Endothelial cell of umbilical vein (primary cell): ENCODE measurements at regions not wholly inside any gene's neighbourhood (a gene's known extent, or its start where the extent isn't known, plus 50 kb on each side); places are given as distances from the start of the nearest gene placed in this dataset.

Experiments
- BruUV-seq: library from RNA; stranded (reverse); fragments of 400-500 nt; replicated peaks from 2 replicates; lab custom pipeline; 2021; lab: Mats Ljungman, UMichigan
- CTCF ChIA-PET: fragments of 300-600, 350-600 bp; sonication (Branson Sonifier 250); formaldehyde crosslinking; loops from one replicate; lab custom pipeline; 2021; ENCODE audit warnings: antibody characterized with exemption, inconsistent platforms; lab: Charles Lee
- POLR2A ChIA-PET: fragments of 300-600, 350-600 bp; sonication (Branson Sonifier 250); formaldehyde crosslinking; loops from one replicate; lab custom pipeline; 2021; ENCODE audit warnings: antibody characterized with exemption, inconsistent platforms; lab: Charles Lee
- DNase-seq: peaks from one replicate; pipeline ENCODE4 v3.0.0-alpha.2; 2011; ENCODE audit warnings: low read depth, low spot score
- FAIRE-seq: peaks from 2 replicates; lab custom pipeline; 2011; peaks lifted over from hg19 to GRCh38; lab: Jason Lieb, UNC
- H2AFZ ChIP-seq: 2 replicates; pipeline ENCODE4 v1.6.0; 2012; ENCODE audit warnings: low read depth, low read length, control low read depth, inconsistent platforms
- H3K27ac ChIP-seq: 2 replicates; pipeline ENCODE4 v1.5.1; 2011; ENCODE audit warnings: low read depth, mild to moderate bottlenecking, control low read depth, low read length, moderate library complexity; ENCODE audit not compliant: insufficient read depth
- H3K27me3 ChIP-seq, 2 experiments: 2 replicates each; pipeline versions ENCODE4 v1.6.0 to v1.6.1; 2011; ENCODE audit warnings: low read length in 2 of 2, mixed read lengths in 1 of 2; ENCODE audit not compliant: control insufficient read depth in 2 of 2, insufficient read depth in 2 of 2
- H3K36me3 ChIP-seq, 2 experiments: 2 replicates in 1 of 2; 3 replicates in 1 of 2; pipeline ENCODE4 v1.5.1; 2011; ENCODE audit warnings: low read length in 2 of 2, mild to moderate bottlenecking in 1 of 2, moderate library complexity in 1 of 2; ENCODE audit not compliant: control insufficient read depth in 2 of 2, insufficient read depth in 2 of 2; ENCODE audit errors: extremely low read depth in 1 of 2
- H3K4me1 ChIP-seq: 3 replicates; pipeline ENCODE4 v1.5.1; 2011; ENCODE audit warnings: mild to moderate bottlenecking, low read length; ENCODE audit not compliant: control insufficient read depth, insufficient read depth; ENCODE audit errors: extremely low read depth
- H3K4me2 ChIP-seq: 2 replicates; pipeline ENCODE4 v1.6.1; 2011; ENCODE audit warnings: low read length, control low read depth, mixed read lengths; ENCODE audit not compliant: insufficient read depth
- H3K4me3 ChIP-seq, 3 experiments: fragments of 200-600 bp in 1 of 3; sonication (generic), shearing (Covaris generic) in 1 of 3; replicated peaks in 1 of 3; 2 replicates each; pipeline ENCODE4 v1.5.1; 2011 to 2016; ENCODE audit warnings: control low read depth in 3 of 3, low read length in 3 of 3, mild to moderate bottlenecking in 2 of 3, inconsistent platforms in 1 of 3, low read depth in 1 of 3, moderate library complexity in 1 of 3; ENCODE audit not compliant: insufficient read depth in 1 of 3
- H3K79me2 ChIP-seq: 2 replicates; pipeline ENCODE4 v1.6.0; 2012; ENCODE audit warnings: low read length, inconsistent platforms; ENCODE audit not compliant: control insufficient read depth, insufficient read depth
- H3K9ac ChIP-seq: replicated peaks from 2 replicates; pipeline ENCODE3; 2011; ENCODE audit warnings: low read length, control low read depth; ENCODE audit not compliant: insufficient read depth; ENCODE audit errors: extremely low read depth
- H3K9me1 ChIP-seq: replicated peaks from 3 replicates; pipeline ENCODE4 v1.6.0; 2011; ENCODE audit warnings: mild to moderate bottlenecking, low read length; ENCODE audit not compliant: control insufficient read depth, insufficient read depth; ENCODE audit errors: extremely low read depth
- H3K9me3 ChIP-seq: replicated peaks from 2 replicates; pipeline ENCODE4 v1.5.1; 2012; ENCODE audit warnings: low read length, inconsistent platforms; ENCODE audit not compliant: control insufficient read depth, insufficient read depth
- H4K20me1 ChIP-seq: replicated peaks from 2 replicates; pipeline ENCODE3; 2011; ENCODE audit warnings: mild to moderate bottlenecking, low read length; ENCODE audit not compliant: control insufficient read depth, insufficient read depth; ENCODE audit errors: extremely low read depth
- CTCF ChIP-seq, 2 donors: IDR thresholded peaks; 1 replicate in 1 of 2; 2 replicates in 1 of 2; pipeline ENCODE4 v1.5.1; 2011; ENCODE audit warnings: low read length in 2 of 2, mild to moderate bottlenecking in 2 of 2, moderate library complexity in 2 of 2, control low read depth in 1 of 2, inconsistent platforms in 1 of 2, low read depth in 1 of 2; ENCODE audit not compliant: insufficient read depth in 1 of 2; ENCODE audit errors: extremely low read depth in 1 of 2
- EZH2 ChIP-seq: IDR thresholded peaks from 2 replicates; pipeline ENCODE4 v1.6.1; 2012; ENCODE audit warnings: borderline replicate concordance, low read depth, mild to moderate bottlenecking, moderate library complexity, low read length, inconsistent platforms; ENCODE audit not compliant: severe bottlenecking
- FOS ChIP-seq: IDR thresholded peaks from 2 replicates; pipeline ENCODE4 v1.6.1; 2011; ENCODE audit warnings: mild to moderate bottlenecking, low read length, moderate library complexity, borderline replicate concordance; ENCODE audit not compliant: insufficient read depth
- MYC ChIP-seq: IDR thresholded peaks from one replicate; pipeline ENCODE4 v1.6.1; 2011; ENCODE audit warnings: mild to moderate bottlenecking, low read depth, low read length
- POLR2A ChIP-seq: IDR thresholded peaks from 2 replicates; pipeline ENCODE4 v1.6.1; 2012; ENCODE audit warnings: low read depth, mild to moderate bottlenecking, control low read depth, low read length
- POLR2AphosphoS5 ChIP-seq: IDR thresholded peaks from 2 replicates; pipeline ENCODE4 v1.6.1; 2012; ENCODE audit warnings: low read depth, mild to moderate bottlenecking, control low read depth, low read length, moderate library complexity; ENCODE audit not compliant: insufficient read depth
- dilution Hi-C: fragments of 300-500 bp; cut with MboI; formaldehyde crosslinking; loops from one replicate; pipeline ENCODE4 v1.15.0; 2019; ENCODE audit warnings: low sequenced_read_pairs; ENCODE audit not compliant: extremely low pct_ligation_motif_present
- intact Hi-C: fragments of 100-400 bp; cut with micrococcal nuclease; formaldehyde crosslinking; loops from one replicate; pipeline ENCODE4 v1.10.0; 2022
- TF ChIP-seq, protein P1 (sequence below): IDR thresholded peaks from 2 replicates; pipeline ENCODE4 v1.6.1; 2011; ENCODE audit not compliant: insufficient read depth, insufficient read length

DNA sequence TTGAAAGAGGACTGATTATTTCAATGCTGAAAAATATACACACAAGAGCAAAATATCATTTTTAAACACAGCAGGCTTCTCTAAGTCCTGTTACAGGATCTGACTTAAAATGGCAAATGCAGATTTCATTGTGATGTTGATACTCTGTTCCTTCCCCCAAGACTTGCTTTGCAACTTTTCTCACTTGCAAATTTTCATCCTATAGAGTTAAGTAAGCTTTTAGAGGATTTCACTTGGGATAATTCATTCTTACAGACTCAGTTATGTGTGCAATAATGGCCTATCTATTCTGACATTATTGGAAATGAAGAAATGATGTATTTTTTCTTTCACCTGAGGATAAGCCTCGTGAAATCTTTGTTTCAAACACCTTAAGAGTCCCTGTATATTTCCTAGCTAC lies 2403.2 kb downstream of the ARAP2 start:
- Histone ChIP-seq H3K4me2 (no peak overlapping the region), H3K27me3 (no peaks in the 10 kb centered on the region), H3K79me2 (no peaks in the 10 kb centered on the region), H3K9ac (no peak overlapping the region), H3K9me1 (no peaks in the 10 kb centered on the region), H4K20me1 (no peaks in the 10 kb centered on the region), H3K36me3 (no peaks in the 10 kb centered on the region), H3K4me3 (no peak overlapping the region), H3K9me3 (no peaks in the 10 kb centered on the region), H3K27ac (no peak overlapping the region), H3K4me1 (no peaks in the 10 kb centered on the region), H2AFZ (no peak overlapping the region)
- ChIA-PET CTCF (no interaction called here), POLR2A (no interaction called here)
- dilution Hi-C loops: no loop called here
- DNase-seq: no peak
- TF ChIP-seq EZH2 (no peak), POLR2A (no peak), POLR2AphosphoS5 (no peak), CTCF (IDR thresholded peaks at IDR 0.05; ENCODE audit: extremely low read depth in 1 of 2, insufficient read depth in 1 of 2, low read depth in 1 of 2, low read length in 2 of 2) (no peak), FOS (no peak), MYC (no peak)
- TF ChIP-seq, protein P1, sequence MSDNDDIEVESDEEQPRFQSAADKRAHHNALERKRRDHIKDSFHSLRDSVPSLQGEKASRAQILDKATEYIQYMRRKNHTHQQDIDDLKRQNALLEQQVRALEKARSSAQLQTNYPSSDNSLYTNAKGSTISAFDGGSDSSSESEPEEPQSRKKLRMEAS: no peak
- no TSS peak for BruUV-seq
- FAIRE-seq: no peak
- intact Hi-C loops: no loop called here
